ENCODE measurements at regions not wholly inside any gene's neighbourhood (a gene's known extent, or its start where the extent isn't known, plus 50 kb on each side); places are given as distances from the start of the nearest gene placed in this dataset.
"Not testable (repeated sequence)": the region's sequence is repeated elsewhere in the genome, so short reads cannot be mapped to it uniquely, and the experiment has no call there.

DNA sequence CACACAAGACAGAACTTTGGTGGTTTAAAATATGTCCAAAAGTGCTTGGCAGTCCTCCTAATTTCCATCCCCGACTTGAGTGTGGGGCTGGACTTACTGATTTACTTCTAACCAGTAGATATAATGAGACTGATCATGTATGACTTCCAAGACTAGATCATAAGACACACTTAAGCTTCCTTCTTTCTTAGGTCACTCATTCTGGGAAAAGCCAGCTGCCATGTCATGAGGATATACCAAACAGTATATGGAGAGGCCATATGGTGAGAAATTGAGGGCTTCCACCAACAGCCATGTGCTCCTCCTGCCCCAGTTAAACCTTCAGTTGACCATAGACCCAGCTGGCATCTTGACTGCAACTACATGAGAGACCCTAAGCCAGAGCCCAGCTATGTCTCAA lies 282.8 kb upstream of the PROK2 start:
- Histone ChIP-seq H3K27ac (ENCODE audit: low read length) (no peak overlapping the region), H3K4me3 (ENCODE audit: low read length) (no peak overlapping the region), H3K9me3 (ENCODE audit: control insufficient read depth, low read depth, low read length) (no peaks in the 10 kb centered on the region), H3K4me1 (ENCODE audit: control insufficient read depth, insufficient read depth, low read length) (no peaks in the 10 kb centered on the region), H3K36me3 (ENCODE audit: control insufficient read depth, insufficient read depth, low read length) (no peaks in the 10 kb centered on the region), H3K27me3 (ENCODE audit: control insufficient read depth, insufficient read depth, low read length) (no peaks in the 10 kb centered on the region)
- no peak for DNase-seq
- no CpG with 5 or more reads among the region's 1 CpG for WGBS (ENCODE audit: insufficient coverage, low lambda C conversion rate)

DNA sequence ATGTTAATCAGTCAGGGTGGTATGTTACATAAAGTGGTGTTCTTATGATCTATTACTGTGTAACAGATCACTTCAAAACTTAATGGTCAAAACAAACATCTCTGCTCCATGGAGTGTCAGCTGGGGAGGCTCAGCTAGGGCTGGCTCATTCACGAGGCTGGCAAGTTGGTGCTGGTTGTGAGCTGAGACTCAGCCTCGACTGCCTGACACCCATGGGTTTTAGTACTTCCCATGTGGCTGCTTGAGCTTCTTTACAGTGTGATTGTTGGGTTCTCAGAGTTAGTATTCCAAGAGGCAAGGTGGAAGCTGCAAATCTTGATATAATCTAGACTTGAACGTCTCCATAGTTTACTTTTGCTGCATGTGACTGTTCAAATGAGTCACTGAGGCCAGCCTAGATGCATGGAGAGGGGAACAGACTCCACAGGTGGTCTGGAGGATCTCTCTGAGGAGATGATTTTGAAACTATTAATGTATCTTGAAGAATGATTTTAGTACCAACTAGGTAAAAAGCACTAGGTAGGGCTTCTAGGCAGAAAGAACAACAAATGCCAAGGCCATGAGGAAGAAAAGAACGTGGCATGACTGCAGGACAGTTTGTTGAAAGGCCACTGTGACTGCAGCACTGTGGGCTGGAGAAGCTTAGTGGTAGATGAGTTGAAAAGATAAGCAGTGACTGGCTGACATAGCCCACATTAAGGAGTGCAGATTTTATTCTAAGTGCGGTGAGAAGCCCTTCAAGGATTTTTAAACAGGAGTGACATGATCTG lies 281.1 kb upstream of the PROK2 start:
- Histone ChIP-seq H3K36me3 (ENCODE audit: control insufficient read depth, insufficient read depth, low read length) (no peaks in the 10 kb centered on the region), H3K4me3 (ENCODE audit: low read length) (no peak overlapping the region), H3K4me1 (ENCODE audit: control insufficient read depth, insufficient read depth, low read length) (no peaks in the 10 kb centered on the region), H3K27ac (ENCODE audit: low read length) (no peak overlapping the region), H3K9me3 (ENCODE audit: control insufficient read depth, low read depth, low read length) (no peaks in the 10 kb centered on the region), H3K27me3 (ENCODE audit: control insufficient read depth, insufficient read depth, low read length) (no peaks in the 10 kb centered on the region)
- no CpG with 5 or more reads among the region's 5 CpGs for WGBS (ENCODE audit: insufficient coverage, low lambda C conversion rate)
- DNase-seq, result no peak

DNA sequence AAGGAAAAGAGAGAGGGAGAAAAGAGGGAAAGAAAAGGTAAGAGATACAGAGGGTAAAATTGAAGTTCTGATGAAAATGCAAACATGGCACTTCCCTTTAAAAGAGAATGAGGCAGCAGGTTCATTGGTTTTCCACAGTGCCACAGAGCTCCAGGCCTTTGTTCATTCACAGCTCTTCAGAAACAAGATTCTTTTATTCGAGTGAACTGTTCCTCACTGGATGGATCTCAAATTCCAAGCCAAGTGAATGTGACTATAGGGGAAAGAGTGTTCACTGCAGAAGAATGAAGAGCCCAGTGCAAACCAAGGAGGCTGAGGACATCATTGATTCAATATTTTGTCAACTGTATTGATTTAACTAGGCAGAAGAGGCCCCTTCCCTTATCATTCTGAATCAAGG lies 280.3 kb upstream of the PROK2 start:
- no peak for DNase-seq
- Histone ChIP-seq H3K36me3 (ENCODE audit: control insufficient read depth, insufficient read depth, low read length) (no peaks in the 10 kb centered on the region), H3K4me3 (ENCODE audit: low read length) (no peak overlapping the region), H3K9me3 (ENCODE audit: control insufficient read depth, low read depth, low read length) (no peaks in the 10 kb centered on the region), H3K27me3 (ENCODE audit: control insufficient read depth, insufficient read depth, low read length) (no peaks in the 10 kb centered on the region), H3K27ac (ENCODE audit: low read length) (no peak overlapping the region), H3K4me1 (ENCODE audit: control insufficient read depth, insufficient read depth, low read length) (no peaks in the 10 kb centered on the region)
- WGBS (ENCODE audit: insufficient coverage, low lambda C conversion rate), result no CpG with 5 or more reads among the region's 1 CpG

DNA sequence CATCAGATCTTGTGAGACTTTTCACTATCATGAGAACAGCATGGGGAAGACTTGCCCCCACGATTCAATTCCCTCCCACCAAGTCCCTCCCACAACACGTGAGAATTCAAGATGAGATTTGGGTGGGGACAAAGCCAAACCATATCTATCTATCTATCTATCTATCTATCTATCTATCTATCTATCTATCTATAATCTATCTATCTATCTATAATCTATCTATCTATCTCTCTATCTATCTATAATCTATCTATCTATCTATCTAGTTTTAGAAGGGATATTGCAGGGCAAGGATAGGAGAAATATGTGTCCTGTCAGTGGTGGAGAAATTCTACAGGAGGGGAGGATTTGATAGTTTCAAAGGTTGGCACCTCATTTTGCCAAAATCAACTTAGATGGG lies 279.8 kb upstream of the PROK2 start:
- H3K9me3 ChIP-seq (ENCODE audit: control insufficient read depth, low read depth, low read length), result not testable (repeated sequence)
- no CpG with 5 or more reads among the region's 2 CpGs for WGBS (ENCODE audit: insufficient coverage, low lambda C conversion rate)

DNA sequence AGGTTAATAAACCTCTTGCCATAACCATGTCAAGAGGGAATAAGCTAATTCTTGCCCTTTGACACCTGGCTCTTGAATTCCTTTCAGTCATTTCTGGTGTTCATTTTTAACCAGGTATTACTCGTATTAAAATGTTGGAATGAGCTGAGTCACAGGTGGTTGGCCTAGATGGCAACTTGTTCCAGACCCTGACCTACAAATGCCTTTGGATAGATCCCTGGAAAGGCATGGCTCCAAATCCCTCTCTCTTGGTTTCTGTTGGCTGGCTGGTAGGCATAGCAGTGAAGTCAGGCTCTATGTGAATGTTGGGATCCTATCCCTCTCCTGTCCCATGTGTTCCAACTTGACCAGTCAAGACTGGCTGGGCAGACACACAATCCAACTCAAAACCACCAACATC lies 277.1 kb upstream of the PROK2 start:
- WGBS (ENCODE audit: insufficient coverage, low lambda C conversion rate), result no CpG with 5 or more reads among the region's 1 CpG
- Histone ChIP-seq H3K27me3 (ENCODE audit: control insufficient read depth, insufficient read depth, low read length) (no peaks in the 10 kb centered on the region), H3K4me3 (ENCODE audit: low read length) (no peak overlapping the region), H3K36me3 (ENCODE audit: control insufficient read depth, insufficient read depth, low read length) (no peaks in the 10 kb centered on the region), H3K9me3 (ENCODE audit: control insufficient read depth, low read depth, low read length) (no peaks in the 10 kb centered on the region), H3K4me1 (ENCODE audit: control insufficient read depth, insufficient read depth, low read length) (no peaks in the 10 kb centered on the region), H3K27ac (ENCODE audit: low read length) (no peak overlapping the region)
- no peak for DNase-seq

More for the DNA sequence above, 279.8 kb upstream of the PROK2 start:
- not testable (repeated sequence) for H3K27ac ChIP-seq (ENCODE audit: low read length); DNase-seq; H3K4me3 ChIP-seq (ENCODE audit: low read length); H3K36me3 ChIP-seq (ENCODE audit: control insufficient read depth, insufficient read depth, low read length); H3K4me1 ChIP-seq (ENCODE audit: control insufficient read depth, insufficient read depth, low read length); H3K27me3 ChIP-seq (ENCODE audit: control insufficient read depth, insufficient read depth, low read length)

DNA sequence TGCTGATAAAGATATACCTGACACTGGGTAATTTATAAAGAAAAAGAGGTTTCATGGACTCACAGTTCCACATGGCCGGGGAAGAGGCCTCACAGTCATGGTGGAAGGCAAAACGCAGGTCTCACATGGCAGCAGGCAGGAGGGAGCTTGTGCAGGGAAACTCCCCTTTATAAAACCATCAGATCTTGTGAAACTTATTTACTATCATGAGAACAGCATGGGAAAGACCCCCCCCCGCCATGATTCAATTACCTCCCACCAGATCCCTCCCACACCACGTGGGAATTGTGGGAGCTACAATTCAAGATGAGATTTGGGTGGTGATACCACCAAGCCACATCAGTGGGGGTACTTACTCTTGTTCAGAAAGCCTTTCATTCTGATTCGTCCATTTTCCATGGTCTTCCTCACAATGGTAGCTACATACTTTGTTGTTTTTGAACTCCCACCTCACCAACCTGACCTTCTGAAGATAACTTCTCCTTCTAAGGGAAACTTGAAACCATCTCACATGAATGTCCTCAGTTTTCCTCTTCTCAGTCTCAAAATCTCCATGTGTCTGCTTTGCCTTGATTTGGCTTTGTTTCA lies 275.6 kb upstream of the PROK2 start:
- Histone ChIP-seq H3K36me3 (ENCODE audit: control insufficient read depth, insufficient read depth, low read length) (no peaks in the 10 kb centered on the region), H3K27me3 (ENCODE audit: control insufficient read depth, insufficient read depth, low read length) (no peaks in the 10 kb centered on the region), H3K4me3 (ENCODE audit: low read length) (no peak overlapping the region), H3K27ac (ENCODE audit: low read length) (no peak overlapping the region), H3K9me3 (ENCODE audit: control insufficient read depth, low read depth, low read length) (no peaks in the 10 kb centered on the region), H3K4me1 (ENCODE audit: control insufficient read depth, insufficient read depth, low read length) (no peaks in the 10 kb centered on the region)
- WGBS (ENCODE audit: insufficient coverage, low lambda C conversion rate), result no CpG with 5 or more reads among the region's 5 CpGs
- DNase-seq, result no peak

DNA sequence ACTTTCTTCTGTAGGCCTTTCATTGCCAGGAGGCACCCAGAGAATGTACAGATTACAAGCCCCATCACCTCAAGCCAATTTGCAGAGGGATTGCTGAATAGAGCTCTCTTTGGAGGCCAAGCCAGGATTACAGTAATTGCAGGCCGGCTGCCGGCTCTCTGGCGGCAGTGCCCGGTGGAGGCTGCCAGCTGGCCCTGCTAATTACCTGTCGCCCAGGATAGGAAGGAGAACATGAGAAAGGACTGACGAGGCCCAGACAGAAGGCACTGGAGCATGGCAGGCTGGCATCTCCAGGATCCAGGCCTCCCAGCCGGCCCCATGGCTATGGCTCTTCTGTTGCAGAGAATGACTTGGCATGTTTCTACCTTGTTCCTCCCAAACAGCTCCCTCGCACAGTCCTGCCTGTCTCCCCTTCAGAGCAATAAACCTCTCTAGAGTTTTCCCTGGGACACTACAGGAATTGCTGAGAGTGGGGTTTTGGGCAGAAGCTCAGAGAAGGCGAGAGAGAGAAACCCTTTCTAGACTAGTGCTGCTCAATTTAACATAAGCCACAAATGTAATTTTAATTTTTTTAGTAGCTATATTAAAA lies 273.6 kb upstream of the PROK2 start:
- Histone ChIP-seq H3K27ac (ENCODE audit: low read length) (no peak overlapping the region), H3K9me3 (ENCODE audit: control insufficient read depth, low read depth, low read length) (no peaks in the 10 kb centered on the region), H3K4me1 (ENCODE audit: control insufficient read depth, insufficient read depth, low read length) (no peaks in the 10 kb centered on the region), H3K27me3 (ENCODE audit: control insufficient read depth, insufficient read depth, low read length) (no peaks in the 10 kb centered on the region), H3K36me3 (ENCODE audit: control insufficient read depth, insufficient read depth, low read length) (no peaks in the 10 kb centered on the region), H3K4me3 (ENCODE audit: low read length) (no peak overlapping the region)
- no CpG with 5 or more reads among the region's 9 CpGs for WGBS (ENCODE audit: insufficient coverage, low lambda C conversion rate)
- DNase-seq, result no peak

DNA sequence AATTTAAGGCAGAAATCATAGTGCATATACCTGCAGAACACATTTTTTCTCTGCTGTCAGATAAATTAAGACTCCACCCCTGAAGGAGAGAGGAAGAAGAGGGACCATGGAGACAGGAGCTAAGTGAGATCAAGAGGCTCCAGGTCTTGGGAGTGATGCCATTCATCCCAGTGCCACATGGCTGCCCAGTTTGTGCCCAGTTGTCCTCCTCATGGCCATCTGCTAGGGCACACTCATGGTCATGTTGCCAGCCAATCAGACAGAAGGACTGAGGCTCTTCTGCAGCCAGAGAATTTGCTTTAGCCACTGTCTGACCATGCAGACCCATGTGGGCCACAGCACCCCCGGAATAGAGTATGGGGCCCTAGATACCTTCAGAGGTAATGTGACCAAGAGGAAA lies 270.5 kb upstream of the PROK2 start:
- Histone ChIP-seq H3K27ac (ENCODE audit: low read length) (no peak overlapping the region), H3K27me3 (ENCODE audit: control insufficient read depth, insufficient read depth, low read length) (no peaks in the 10 kb centered on the region), H3K4me1 (ENCODE audit: control insufficient read depth, insufficient read depth, low read length) (no peaks in the 10 kb centered on the region), H3K36me3 (ENCODE audit: control insufficient read depth, insufficient read depth, low read length) (no peaks in the 10 kb centered on the region), H3K4me3 (ENCODE audit: low read length) (no peak overlapping the region), H3K9me3 (ENCODE audit: control insufficient read depth, low read depth, low read length) (no peaks in the 10 kb centered on the region)
- DNase-seq, result no peak
- no CpG with 5 or more reads among the region's 1 CpG for WGBS (ENCODE audit: insufficient coverage, low lambda C conversion rate)

DNA sequence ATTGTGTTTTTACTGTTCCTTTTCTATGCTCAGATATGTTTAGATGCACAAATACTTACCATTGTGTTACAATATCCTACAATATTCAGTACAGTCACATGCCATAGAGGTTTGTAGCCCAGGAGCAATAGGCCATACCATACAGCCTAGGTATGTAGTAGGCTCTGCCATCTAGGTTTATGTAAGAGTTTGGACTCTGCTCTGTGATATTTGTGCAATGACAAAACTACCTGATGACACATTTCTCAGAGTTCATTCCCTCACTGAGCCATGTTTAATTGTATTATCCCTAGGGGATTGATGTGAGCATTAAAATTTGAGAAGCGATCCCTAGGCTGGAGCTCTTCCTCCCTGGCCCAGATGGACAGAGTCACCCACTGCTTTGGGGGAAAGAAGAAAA lies 270.0 kb upstream of the PROK2 start:
- H3K27me3 ChIP-seq (ENCODE audit: control insufficient read depth, insufficient read depth, low read length), result no peaks in the 10 kb centered on the region
- no peaks in the 10 kb centered on the region for H3K9me3 ChIP-seq (ENCODE audit: control insufficient read depth, low read depth, low read length)
- no CpG with 5 or more reads among the region's 1 CpG for WGBS (ENCODE audit: insufficient coverage, low lambda C conversion rate)
- no peaks in the 10 kb centered on the region for H3K36me3 ChIP-seq (ENCODE audit: control insufficient read depth, insufficient read depth, low read length)
- no peak overlapping the region for H3K4me3 ChIP-seq (ENCODE audit: low read length)
- no peak overlapping the region for H3K27ac ChIP-seq (ENCODE audit: low read length)
- DNase-seq, result peak; percentile 50 to 73
- no peaks in the 10 kb centered on the region for H3K4me1 ChIP-seq (ENCODE audit: control insufficient read depth, insufficient read depth, low read length)

DNA sequence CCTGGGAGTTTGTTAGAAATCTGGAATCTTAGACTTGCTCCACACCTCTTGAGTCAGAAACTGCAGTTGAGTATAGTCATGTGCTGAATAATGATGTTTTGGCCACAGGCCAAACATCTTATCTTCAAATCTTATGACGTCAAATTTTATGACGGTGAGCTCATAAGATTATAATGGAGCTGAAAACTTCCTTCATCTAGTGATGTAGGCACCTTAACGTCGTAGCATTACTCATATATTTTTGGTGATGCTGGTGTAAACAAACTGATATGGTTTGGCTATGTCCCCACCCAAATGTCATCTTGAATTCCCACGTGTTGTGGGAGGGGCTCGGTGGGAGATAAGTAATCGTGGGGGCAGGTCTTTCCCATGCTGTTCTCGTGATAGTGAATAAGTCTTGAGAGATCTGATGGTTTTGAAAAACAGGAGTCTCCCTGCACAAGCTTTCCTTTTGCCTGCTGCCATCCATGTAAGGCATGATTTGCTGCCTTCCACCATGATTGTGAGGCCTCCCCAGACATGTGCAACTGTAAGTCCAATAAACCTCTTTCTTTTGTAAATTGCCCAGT lies 268.0 kb upstream of the PROK2 start:
- no peak for DNase-seq
- H3K4me3 ChIP-seq (ENCODE audit: low read length), result no peak overlapping the region
- no peak overlapping the region for H3K27ac ChIP-seq (ENCODE audit: low read length)
- no peaks in the 10 kb centered on the region for H3K36me3 ChIP-seq (ENCODE audit: control insufficient read depth, insufficient read depth, low read length)
- no peaks in the 10 kb centered on the region for H3K9me3 ChIP-seq (ENCODE audit: control insufficient read depth, low read depth, low read length)
- WGBS (ENCODE audit: insufficient coverage, low lambda C conversion rate), result no CpG with 5 or more reads among the region's 8 CpGs
- no peaks in the 10 kb centered on the region for H3K27me3 ChIP-seq (ENCODE audit: control insufficient read depth, insufficient read depth, low read length)
- H3K4me1 ChIP-seq (ENCODE audit: control insufficient read depth, insufficient read depth, low read length), result no peaks in the 10 kb centered on the region
